ENCODE measurements at regions not wholly inside any gene's neighbourhood (a gene's known extent, or its start where the extent isn't known, plus 50 kb on each side); places are given as distances from the start of the nearest gene placed in this dataset.

GRCh38 chr20:40519918-40520317 is 169.1 kb downstream of the MAFB start:
- no TSS peak for BruUV-seq (replicated peaks)
- no peaks in the 10 kb centered on the region for H3K27me3 ChIP-seq (ENCODE audit: control insufficient read depth in 2 of 2, insufficient read depth in 2 of 2, low read length in 2 of 2)
- no peaks in the 10 kb centered on the region for H3K9me1 ChIP-seq (replicated peaks; ENCODE audit: control insufficient read depth, extremely low read depth, insufficient read depth, low read length)
- H3K27ac ChIP-seq (ENCODE audit: insufficient read depth, low read depth, low read length), result no peak overlapping the region
- H3K4me2 ChIP-seq (ENCODE audit: insufficient read depth, low read length), result no peak overlapping the region
- no peak overlapping the region for H3K9ac ChIP-seq (replicated peaks; ENCODE audit: extremely low read depth, insufficient read depth, low read length)
- no peaks in the 10 kb centered on the region for H4K20me1 ChIP-seq (replicated peaks; ENCODE audit: control insufficient read depth, extremely low read depth, insufficient read depth, low read length)
- H3K9me3 ChIP-seq (replicated peaks; ENCODE audit: control insufficient read depth, insufficient read depth, low read length), result no peaks in the 10 kb centered on the region
- no peaks in the 10 kb centered on the region for H3K4me1 ChIP-seq (ENCODE audit: control insufficient read depth, extremely low read depth, insufficient read depth, low read length)
- dilution Hi-C loops (cut with MboI; ENCODE audit: extremely low pct_ligation_motif_present, low sequenced_read_pairs), result no loop called here
- intact Hi-C loops (cut with micrococcal nuclease), result no loop called here
- FAIRE-seq (no peak), DNase-seq (ENCODE audit: low read depth, low spot score) (no peak)
- no peak overlapping the region for H2AFZ ChIP-seq (ENCODE audit: low read depth, low read length)
- H3K4me3 ChIP-seq (replicated peaks in 1 of 3; ENCODE audit: insufficient read depth in 1 of 3, low read depth in 1 of 3, low read length in 3 of 3), result no peak overlapping the region
- ChIA-PET POLR2A (no interaction called here), CTCF (no interaction called here)
- H3K36me3 ChIP-seq (ENCODE audit: control insufficient read depth in 2 of 2, extremely low read depth in 1 of 2, insufficient read depth in 2 of 2, low read length in 2 of 2), result no peaks in the 10 kb centered on the region
- TF ChIP-seq EZH2 (IDR thresholded peaks at IDR 0.05; ENCODE audit: borderline replicate concordance, low read depth, low read length, severe bottlenecking), result no peak
- TF ChIP-seq CTCF (IDR thresholded peaks at IDR 0.05; ENCODE audit: extremely low read depth in 1 of 2, insufficient read depth in 1 of 2, low read depth in 1 of 2, low read length in 2 of 2), result no peak
- H3K79me2 ChIP-seq (ENCODE audit: control insufficient read depth, insufficient read depth, low read length), result no peaks in the 10 kb centered on the region

- Histone ChIP-seq H3K27me3 (ENCODE audit: control insufficient read depth in 2 of 2, insufficient read depth in 2 of 2, low read length in 2 of 2) (no peaks in the 10 kb centered on the region), H3K79me2 (ENCODE audit: control insufficient read depth, insufficient read depth, low read length) (no peaks in the 10 kb centered on the region), H3K36me3 (ENCODE audit: control insufficient read depth in 2 of 2, extremely low read depth in 1 of 2, insufficient read depth in 2 of 2, low read length in 2 of 2) (no peaks in the 10 kb centered on the region), H3K4me3 (replicated peaks in 1 of 3; ENCODE audit: insufficient read depth in 1 of 3, low read depth in 1 of 3, low read length in 3 of 3) (no peak overlapping the region), H3K9me3 (replicated peaks; ENCODE audit: control insufficient read depth, insufficient read depth, low read length) (no peaks in the 10 kb centered on the region), H3K4me1 (ENCODE audit: control insufficient read depth, extremely low read depth, insufficient read depth, low read length) (no peaks in the 10 kb centered on the region), H3K9ac (replicated peaks; ENCODE audit: extremely low read depth, insufficient read depth, low read length) (no peak overlapping the region), H3K4me2 (ENCODE audit: insufficient read depth, low read length) (no peak overlapping the region), H4K20me1 (replicated peaks; ENCODE audit: control insufficient read depth, extremely low read depth, insufficient read depth, low read length) (no peaks in the 10 kb centered on the region), H3K9me1 (replicated peaks; ENCODE audit: control insufficient read depth, extremely low read depth, insufficient read depth, low read length) (no peaks in the 10 kb centered on the region), H2AFZ (ENCODE audit: low read depth, low read length) (no peak overlapping the region), H3K27ac (ENCODE audit: insufficient read depth, low read depth, low read length) (no peak overlapping the region)
- no peak for DNase-seq (ENCODE audit: low read depth, low spot score)
- dilution Hi-C loops (cut with MboI; ENCODE audit: extremely low pct_ligation_motif_present, low sequenced_read_pairs) (no loop called here), intact Hi-C loops (cut with micrococcal nuclease) (no loop called here)
- ChIA-PET CTCF (no interaction called here), POLR2A (no interaction called here)
- TF ChIP-seq POLR2AphosphoS5 (IDR thresholded peaks at IDR 0.05; ENCODE audit: insufficient read depth, low read depth, low read length) (no peak), POLR2A (IDR thresholded peaks at IDR 0.05; ENCODE audit: low read depth, low read length) (no peak), JUN (IDR thresholded peaks at IDR 0.05; ENCODE audit: borderline replicate concordance, insufficient read depth, insufficient read length, low read depth) (no peak), GATA2 (IDR thresholded peaks at IDR 0.05; ENCODE audit: insufficient read depth, insufficient read length, low read depth, low read length) (no peak), FOS (IDR thresholded peaks at IDR 0.05; ENCODE audit: borderline replicate concordance, insufficient read depth, low read length) (no peak), MYC (IDR thresholded peaks at IDR 0.05; ENCODE audit: low read depth, low read length) (no peak), EZH2 (IDR thresholded peaks at IDR 0.05; ENCODE audit: borderline replicate concordance, low read depth, low read length, severe bottlenecking) (no peak), CTCF (IDR thresholded peaks at IDR 0.05; ENCODE audit: extremely low read depth in 1 of 2, insufficient read depth in 1 of 2, low read depth in 1 of 2, low read length in 2 of 2) (no peak), MAX (IDR thresholded peaks at IDR 0.05; ENCODE audit: insufficient read depth, insufficient read length) (no peak)
- no peak for FAIRE-seq
- BruUV-seq (replicated peaks), result no TSS peak
Measured at GRCh38 chr20:40512994-40513393, 176.0 kb downstream of the MAFB start.
